Colon (tissue), 2 donors: ENCODE measurements at regions not wholly inside any gene's neighbourhood (a gene's known extent, or its start where the extent isn't known, plus 50 kb on each side); places are given as distances from the start of the nearest gene placed in this dataset.

Experiments
- FAIRE-seq: peaks from 2 replicates; lab custom pipeline; 2012; peaks lifted over from hg19 to GRCh38; lab: Jason Lieb, UNC
- donor health status: control.
- donor health status: control.

GRCh38 chr6:25012657-25013056 lies 76.9 kb upstream of the RIPOR2 start:
- no peak for FAIRE-seq

DNA sequence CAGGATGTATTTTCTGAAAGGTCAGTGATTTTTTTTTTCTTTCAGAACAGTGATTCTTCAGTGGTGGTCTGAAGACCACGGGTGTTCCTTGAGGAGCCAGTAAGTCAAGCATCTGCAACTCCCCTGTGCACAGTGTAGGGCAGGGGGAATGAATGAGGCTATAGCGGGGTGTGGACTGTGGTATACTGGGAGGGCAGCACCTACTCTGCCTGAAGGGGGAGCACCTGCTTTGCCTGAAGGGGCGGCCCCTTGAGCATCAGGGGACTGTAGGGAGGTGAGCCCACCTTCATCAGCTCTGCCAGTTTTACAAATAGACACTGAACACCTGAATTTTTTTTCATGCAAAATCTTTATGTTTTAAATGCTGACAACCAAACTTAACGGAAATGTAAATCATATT lies 77.5 kb upstream of the RIPOR2 start:
- no peak for FAIRE-seq

DNA sequence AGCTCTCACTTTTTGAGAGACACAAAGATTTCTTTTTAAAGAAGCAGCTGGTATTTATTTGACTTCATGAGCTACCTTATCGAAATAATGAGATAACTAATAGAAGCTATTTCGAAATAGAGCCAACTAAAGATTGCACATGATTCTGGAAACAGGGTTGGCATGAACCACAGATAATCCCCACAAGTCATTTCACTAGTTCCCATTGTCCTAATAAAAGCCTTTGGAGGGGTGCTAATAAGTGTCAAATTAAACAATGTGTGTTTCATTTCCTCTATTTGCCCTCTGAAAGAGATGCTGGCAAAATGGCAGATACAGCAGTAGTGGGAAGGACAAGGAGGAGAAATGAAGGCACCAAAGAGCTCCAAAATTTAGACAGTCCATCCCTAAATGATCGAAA lies 78.6 kb upstream of the RIPOR2 start:
- FAIRE-seq, result no peak

- no peak for FAIRE-seq
These were observed 79.2 kb upstream of the RIPOR2 start for GRCh38 chr6:25014791-25015560.

DNA sequence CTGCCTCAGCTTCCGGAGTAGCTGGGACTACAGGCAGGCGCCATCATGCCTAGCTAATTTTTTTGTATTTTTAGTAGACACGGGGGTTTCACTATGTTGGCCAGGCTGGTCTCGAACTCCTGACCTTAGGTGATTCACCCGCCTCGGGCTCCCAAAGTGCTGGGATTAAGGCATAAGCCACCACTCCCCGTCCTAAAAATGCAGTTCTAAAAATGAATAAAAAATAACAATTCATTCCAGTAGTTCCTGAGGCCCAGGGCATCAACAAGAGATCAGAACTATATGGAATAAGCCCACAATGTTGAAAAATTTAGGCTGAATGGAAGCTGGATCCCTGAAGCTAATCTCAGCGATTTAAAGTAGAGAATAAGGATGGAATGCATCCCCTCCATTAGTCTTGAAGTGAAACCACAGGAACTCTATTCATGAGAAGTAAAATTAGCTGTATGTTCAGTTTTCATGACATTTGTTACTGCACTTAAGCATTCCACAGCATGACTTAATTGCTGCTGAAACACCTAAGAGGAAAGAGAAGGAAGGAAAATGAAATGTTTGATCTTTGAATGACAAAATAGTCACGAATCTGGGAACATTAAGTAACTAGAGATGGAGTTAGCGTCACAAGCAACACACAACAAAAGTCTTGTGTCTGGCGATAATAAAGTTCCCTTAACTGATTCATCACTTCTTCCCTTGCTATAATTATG lies 80.4 kb upstream of the RIPOR2 start:
- FAIRE-seq, result no peak

- FAIRE-seq, result no peak
These were observed 81.7 kb upstream of the RIPOR2 start for GRCh38 chr6:25017486-25017885.

DNA sequence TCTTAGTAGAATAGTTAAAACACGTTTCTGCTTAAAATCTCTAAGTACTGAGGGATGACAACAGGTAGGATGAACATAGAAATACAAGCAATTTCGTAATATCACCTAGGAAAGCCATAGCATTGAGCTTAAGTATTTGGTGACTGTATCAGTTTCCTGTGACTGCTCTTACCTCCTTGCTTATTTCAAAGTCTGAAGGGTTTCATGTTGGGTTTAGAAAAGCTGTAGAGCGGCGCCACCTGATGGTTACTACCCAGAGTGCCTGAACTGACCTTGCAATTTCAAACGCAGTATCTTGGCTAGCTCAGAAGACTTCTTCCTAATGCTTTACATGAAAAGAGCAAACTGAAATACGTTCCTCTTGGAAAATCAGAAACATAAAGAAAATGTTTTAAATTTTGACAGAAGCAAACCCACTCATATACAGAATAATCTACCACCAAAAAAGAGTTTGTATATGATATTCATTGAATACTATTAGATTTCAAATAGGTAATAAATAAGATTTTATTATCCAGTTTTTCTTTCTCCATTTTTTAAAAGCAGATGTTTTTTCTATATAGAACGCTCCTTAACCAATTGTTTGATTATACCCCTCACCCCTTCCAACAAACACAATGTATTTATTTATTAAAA lies 82.3 kb upstream of the RIPOR2 start:
- FAIRE-seq, result no peak

DNA sequence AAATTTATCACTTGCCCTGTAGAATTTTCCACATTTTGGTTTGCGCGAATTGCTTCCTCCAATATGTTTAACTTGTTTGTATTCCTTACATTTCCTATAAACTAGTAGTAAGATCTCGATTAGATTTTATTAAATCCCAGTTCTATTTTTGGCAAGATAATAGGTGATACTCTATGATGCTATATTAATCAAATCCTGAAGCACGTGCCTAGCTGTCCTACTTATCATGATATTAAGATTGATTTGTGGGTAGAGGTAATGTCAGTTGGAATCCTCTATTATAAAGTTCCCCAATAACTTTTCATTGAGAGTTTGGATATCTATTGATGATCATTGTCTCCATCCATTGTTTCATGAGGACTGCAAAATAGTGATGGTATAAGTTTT lies 82.8 kb upstream of the RIPOR2 start:
- no peak for FAIRE-seq

- no peak for FAIRE-seq
These were observed 86.4 kb upstream of the RIPOR2 start for GRCh38 chr6:25022140-25022553.

DNA sequence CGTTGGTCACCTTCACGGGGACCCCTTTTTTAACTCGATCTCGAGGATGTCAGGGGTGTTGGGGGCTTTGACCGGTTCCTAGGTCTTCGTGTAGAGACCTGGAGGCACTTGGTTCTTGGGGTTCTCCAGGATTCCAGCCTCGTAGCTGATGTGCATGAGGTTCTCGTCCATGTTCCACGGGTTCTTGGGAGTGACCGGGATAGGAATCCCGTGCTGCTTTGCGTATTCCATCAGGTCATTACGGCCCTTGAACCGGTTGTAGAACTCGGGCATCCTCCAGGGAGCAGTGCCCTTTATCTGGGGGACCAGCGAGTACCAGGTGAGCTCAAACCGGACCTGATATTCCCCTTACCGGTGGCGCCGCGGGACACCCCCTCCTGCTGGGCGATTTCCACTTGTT lies 88.0 kb upstream of the RIPOR2 start:
- no peak for FAIRE-seq

DNA sequence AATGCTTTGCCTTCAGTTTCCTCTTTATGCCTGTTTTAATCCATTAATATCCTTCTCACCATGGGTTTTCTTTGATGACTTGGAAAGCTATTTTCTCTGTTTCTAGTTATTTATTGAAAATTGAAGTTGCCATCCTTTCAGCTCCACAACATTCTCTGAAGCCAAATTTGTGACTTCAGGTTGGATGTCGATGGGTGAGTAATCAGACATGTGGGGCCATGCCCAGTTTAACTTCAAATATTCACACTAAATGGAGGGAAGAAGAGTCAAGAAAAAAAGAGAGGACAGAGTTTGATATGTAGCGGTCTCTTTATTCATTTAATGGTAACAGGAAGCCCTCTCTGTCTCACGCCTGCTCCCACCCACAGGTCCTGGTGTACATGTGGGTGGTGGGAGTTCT lies 89.1 kb upstream of the RIPOR2 start:
- no peak for FAIRE-seq

DNA sequence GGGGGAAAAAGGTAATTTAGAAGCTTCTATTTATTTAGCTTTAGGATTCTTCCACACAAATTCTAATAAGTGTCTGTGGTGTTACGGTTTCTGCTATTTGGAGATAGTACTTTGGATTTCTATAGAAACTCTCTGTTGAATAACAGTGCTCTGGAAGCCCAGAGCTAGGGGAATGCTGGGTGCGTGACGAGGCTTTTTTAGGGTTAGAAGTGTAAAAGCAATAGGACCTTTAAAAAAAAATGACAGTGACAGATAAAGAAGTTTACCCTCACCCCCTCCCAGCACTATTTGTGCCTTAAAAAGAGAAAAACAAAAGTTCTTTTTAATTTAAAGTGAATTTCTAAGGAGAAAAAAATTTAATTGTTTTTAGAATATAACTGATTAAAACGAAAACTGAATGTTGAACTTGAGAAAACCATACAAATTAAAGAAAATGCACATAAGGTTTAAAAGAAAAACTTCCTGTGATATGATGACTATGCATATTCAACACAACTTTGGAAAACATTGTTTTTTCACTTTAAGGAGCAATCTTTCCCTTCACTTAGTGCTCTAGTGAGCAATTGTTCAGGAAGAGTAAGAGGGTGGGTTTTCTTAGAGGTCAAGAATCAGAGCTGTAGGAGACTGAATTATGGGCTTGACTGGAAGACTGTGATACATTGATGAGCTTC lies 89.6 kb upstream of the RIPOR2 start:
- no peak for FAIRE-seq

DNA sequence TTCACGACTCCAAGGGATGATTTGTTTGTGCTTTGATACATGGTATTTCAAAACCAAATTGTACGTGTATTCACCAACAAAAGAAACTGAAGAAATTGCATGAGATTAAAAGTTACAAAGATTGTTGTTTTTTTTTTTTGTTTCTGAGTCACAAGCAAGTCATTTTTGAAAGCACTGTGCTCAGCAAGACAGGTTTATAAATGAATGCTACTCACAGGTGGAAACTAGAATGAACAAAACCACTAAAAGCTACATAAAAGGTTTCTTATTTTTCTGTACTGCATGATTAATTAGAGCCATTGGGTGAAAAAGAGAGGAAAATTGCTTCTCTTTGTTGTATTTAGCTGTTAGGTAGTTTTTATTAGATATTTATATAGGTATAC lies 90.2 kb upstream of the RIPOR2 start:
- FAIRE-seq, result no peak

- FAIRE-seq, result no peak
These were observed 91.0 kb upstream of the RIPOR2 start for GRCh38 chr6:25026723-25027122.

GRCh38 chr6:25027221-25027916 lies 91.6 kb upstream of the RIPOR2 start:
- FAIRE-seq, result no peak

DNA sequence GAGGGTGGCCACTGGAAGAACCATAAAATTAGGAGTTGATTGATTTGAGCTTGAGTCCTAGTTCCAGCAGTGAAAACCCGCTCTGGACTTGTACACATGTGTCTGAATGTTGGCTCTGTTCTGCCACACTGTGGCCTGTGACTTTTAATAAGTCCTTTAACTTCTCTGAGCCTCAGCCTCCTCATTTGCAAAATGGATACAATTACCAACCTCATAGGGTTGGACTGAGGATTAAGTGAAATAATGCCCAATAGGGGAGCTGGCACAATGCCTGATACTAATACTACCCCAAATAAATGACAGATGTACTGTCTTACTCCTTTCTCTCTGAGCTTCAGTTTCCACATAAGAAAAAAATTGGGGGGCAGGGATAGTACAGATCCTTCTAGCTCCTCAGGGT lies 92.6 kb upstream of the RIPOR2 start:
- no peak for FAIRE-seq

GRCh38 chr6:25032934-25033333 lies 97.2 kb upstream of the RIPOR2 start:
- no peak for FAIRE-seq

DNA sequence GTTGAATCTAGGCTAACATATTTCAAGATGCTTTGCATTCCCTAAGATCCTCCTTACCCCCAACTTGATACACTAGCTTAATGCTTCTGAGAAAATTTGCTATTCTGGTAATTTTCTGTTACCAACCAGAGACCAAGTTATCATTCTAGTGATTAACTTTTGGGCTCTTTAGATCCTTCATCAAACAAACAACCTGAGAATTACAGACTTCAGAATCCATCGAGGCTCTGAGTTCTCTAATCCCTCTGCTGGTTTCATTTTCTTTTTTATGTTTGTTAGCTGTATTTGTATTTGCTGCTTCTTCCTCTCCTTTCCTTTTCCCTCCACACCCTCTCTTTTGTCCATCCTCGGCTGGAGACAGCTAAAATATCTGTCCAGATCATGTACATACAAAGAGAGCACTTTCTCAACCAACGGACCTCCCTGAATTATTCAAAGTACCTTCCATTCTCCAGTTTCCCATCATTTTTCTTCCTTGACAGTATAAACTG lies 98.7 kb upstream of the RIPOR2 start:
- FAIRE-seq, result no peak

GRCh38 chr6:25035174-25035511 lies 99.4 kb upstream of the RIPOR2 start:
- FAIRE-seq, result no peak

DNA sequence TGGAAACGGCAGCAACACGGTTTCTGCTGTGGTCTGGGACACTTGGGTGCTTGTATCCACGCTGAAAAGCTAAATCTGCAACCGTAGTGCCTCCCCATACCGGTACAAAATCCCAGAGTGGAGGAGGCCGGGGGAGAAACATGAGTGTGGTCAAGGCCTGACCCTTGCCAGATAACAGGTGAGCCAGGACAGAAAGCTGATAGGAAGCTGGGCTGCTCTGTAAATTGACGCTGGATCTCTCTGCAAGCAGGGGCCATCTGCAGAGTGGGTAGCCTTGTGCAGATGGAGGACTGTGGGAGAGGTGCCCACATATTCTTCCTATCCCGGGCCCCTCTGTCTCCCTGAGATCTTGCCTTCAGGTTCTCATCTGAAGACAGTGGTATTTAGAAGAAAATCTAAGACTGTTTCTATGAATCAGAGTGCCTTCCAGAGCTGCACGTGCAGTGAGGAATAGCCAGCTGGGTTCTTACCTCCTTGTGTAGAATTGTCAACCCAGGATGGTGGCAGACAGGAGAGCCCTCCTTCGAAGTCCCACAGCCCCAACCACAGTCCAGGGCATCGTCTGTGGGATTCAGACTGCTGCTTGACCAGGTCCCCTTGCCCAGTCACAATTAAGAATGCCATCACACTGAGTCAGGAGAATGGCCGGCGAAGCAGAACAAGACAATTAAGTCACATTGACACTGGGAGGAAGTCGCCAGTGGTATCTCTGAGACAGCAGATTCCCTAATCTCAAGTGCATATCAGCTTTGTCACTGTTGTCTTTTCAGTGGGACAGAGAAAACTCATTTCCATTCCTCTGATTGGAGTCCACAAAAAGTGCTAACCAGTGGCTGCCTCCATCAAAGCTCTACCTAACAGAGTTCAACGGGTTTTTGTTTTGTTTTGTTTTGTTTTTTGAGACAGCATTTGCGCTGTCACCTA lies 100.0 kb upstream of the RIPOR2 start:
- FAIRE-seq, result no peak

DNA sequence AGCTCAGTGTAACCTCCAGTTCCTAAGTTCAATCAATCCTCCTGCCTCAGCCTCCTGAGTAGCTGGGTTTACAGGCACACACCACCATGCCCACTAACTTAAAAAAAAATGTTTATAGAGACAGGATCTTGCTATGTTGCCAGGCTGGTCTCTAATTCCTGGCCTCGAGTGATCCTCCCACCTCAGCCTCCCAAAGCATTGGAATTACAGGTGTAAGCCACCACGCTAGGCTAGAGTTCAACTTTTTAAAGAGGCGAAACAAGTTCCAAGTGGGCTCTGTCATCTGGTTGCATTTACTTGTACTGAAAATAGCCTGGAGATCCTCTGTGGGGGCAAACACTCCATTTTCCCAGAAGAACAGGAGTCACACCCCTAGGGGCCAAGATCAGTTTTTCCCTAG lies 100.7 kb upstream of the RIPOR2 start:
- FAIRE-seq, result no peak
